Right lobe of liver (tissue), 4 donors: ENCODE measurements at regions not wholly inside any gene's neighbourhood (a gene's known extent, or its start where the extent isn't known, plus 50 kb on each side); places are given as distances from the start of the nearest gene placed in this dataset.

ENCODE experiments used
- POLR2A ChIP-seq: fragments of 450-650 bp; IDR thresholded peaks from one replicate; pipeline ENCODE4 v1.6.1; 2017; ENCODE audit warnings: antibody characterized with exemption, mild to moderate bottlenecking
- TF ChIP-seq, protein P1 (sequence below), 4 donors: fragments of 200-600 bp in 3 of 4; fragments of 450-650 bp in 1 of 4; IDR thresholded peaks; one replicate each; pipeline versions ENCODE4 v1.5.1 to v1.8.0; 2016 to 2022; ENCODE audit warnings: antibody characterized with exemption in 4 of 4, mild to moderate bottlenecking in 2 of 4
- donor health status: DM: no; HTN: no; CAD: no.
- donor health status: DM: no; HTN: no; CAD: no.
- donor health status: DM: no; HTN: yes; CAD: no.

DNA sequence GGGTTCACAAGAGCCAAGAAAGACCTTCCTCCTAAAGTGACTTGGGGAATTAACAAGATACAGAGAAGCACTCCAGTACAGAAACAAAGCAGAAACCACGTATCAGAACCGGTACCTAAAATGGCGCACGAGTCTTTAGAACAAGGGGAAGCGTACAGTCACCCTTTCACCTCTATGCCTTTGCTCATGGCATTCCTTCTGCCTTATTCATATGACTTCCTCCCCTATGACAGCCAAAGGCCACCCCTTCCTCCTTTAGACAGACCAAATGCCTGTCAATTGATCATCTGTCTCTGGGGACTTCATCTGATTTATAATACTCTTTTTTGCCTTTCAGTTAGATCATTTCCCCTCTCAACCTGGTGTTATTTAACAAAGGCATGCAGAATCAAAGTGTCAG lies 89.5 kb upstream of the OSBPL8 start:
- TF ChIP-seq, protein P1, sequence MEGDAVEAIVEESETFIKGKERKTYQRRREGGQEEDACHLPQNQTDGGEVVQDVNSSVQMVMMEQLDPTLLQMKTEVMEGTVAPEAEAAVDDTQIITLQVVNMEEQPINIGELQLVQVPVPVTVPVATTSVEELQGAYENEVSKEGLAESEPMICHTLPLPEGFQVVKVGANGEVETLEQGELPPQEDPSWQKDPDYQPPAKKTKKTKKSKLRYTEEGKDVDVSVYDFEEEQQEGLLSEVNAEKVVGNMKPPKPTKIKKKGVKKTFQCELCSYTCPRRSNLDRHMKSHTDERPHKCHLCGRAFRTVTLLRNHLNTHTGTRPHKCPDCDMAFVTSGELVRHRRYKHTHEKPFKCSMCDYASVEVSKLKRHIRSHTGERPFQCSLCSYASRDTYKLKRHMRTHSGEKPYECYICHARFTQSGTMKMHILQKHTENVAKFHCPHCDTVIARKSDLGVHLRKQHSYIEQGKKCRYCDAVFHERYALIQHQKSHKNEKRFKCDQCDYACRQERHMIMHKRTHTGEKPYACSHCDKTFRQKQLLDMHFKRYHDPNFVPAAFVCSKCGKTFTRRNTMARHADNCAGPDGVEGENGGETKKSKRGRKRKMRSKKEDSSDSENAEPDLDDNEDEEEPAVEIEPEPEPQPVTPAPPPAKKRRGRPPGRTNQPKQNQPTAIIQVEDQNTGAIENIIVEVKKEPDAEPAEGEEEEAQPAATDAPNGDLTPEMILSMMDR (IDR thresholded peaks at IDR 0.05): no peak
- no peak for TF ChIP-seq POLR2A
